ENCODE measurements at regions not wholly inside any gene's neighbourhood (a gene's known extent, or its start where the extent isn't known, plus 50 kb on each side); places are given as distances from the start of the nearest gene placed in this dataset.

- DNase-seq, result no peak
- Histone ChIP-seq H3K9me3 (no peaks in the 10 kb centered on the region), H3K27me3 (no peaks in the 10 kb centered on the region), H3K4me1 (peaks cover 0 to 65% (median 11%) of the 10 kb centered on the region in 4 donors), H3K36me3 (no peaks in the 10 kb centered on the region), H3K27ac (no peak overlapping the region), H3K4me3 (no peak overlapping the region)
- intact Hi-C loops (cut with DNase I; ENCODE audit: low total_unique reads), result no loop called here
- TF ChIP-seq CTCF (IDR thresholded peaks at IDR 0.05), result no peak
These were observed 82.1 kb downstream of the MPP7 start for GRCh38 chr10:28220811-28221210.

- no peaks in the 10 kb centered on the region for H3K9me3 ChIP-seq
- no peak overlapping the region for H3K4me3 ChIP-seq
- intact Hi-C loops (cut with DNase I; ENCODE audit: low total_unique reads), result no loop called here
- no peak for DNase-seq
- no peak for TF ChIP-seq CTCF (IDR thresholded peaks at IDR 0.05)
- no peaks in the 10 kb centered on the region for H3K27me3 ChIP-seq
- no peak overlapping the region for H3K27ac ChIP-seq
- peaks cover 0 to 79% (median 13%) of the 10 kb centered on the region in 4 donors for H3K4me1 ChIP-seq
- no peaks in the 10 kb centered on the region for H3K36me3 ChIP-seq
These were observed 83.6 kb downstream of the MPP7 start for GRCh38 chr10:28219251-28219650.

GRCh38 chr10:28217848-28218247 is 85.0 kb downstream of the MPP7 start:
- Histone ChIP-seq H3K4me1 (peaks cover 0 to 83% (median 13%) of the 10 kb centered on the region in 4 donors), H3K27ac (no peak overlapping the region), H3K9me3 (no peaks in the 10 kb centered on the region), H3K27me3 (no peaks in the 10 kb centered on the region), H3K36me3 (no peaks in the 10 kb centered on the region), H3K4me3 (peak overlapping the region in 1 of 2 donors; percentile 8)
- no peak for TF ChIP-seq CTCF (IDR thresholded peaks at IDR 0.05)
- intact Hi-C loops (cut with DNase I; ENCODE audit: low total_unique reads), result no loop called here
- no peak for DNase-seq

GRCh38 chr10:28215930-28216329 is 86.9 kb downstream of the MPP7 start:
- no peaks in the 10 kb centered on the region for H3K9me3 ChIP-seq
- intact Hi-C loops (cut with DNase I; ENCODE audit: low total_unique reads), result no loop called here
- no peak overlapping the region for H3K27ac ChIP-seq
- DNase-seq, result no peak
- no peaks in the 10 kb centered on the region for H3K36me3 ChIP-seq
- no peak overlapping the region for H3K4me3 ChIP-seq
- peaks cover 0 to 70% (median 13%) of the 10 kb centered on the region in 4 donors for H3K4me1 ChIP-seq
- H3K27me3 ChIP-seq, result no peaks in the 10 kb centered on the region
- no peak for TF ChIP-seq CTCF (IDR thresholded peaks at IDR 0.05)

GRCh38 chr10:28214219-28214618 is 88.6 kb downstream of the MPP7 start:
- no peak overlapping the region for H3K27ac ChIP-seq
- no peaks in the 10 kb centered on the region for H3K27me3 ChIP-seq
- peaks cover 0 to 53% (median 13%) of the 10 kb centered on the region in 4 donors for H3K4me1 ChIP-seq
- no peak for TF ChIP-seq CTCF (IDR thresholded peaks at IDR 0.05)
- no peak overlapping the region for H3K4me3 ChIP-seq
- H3K36me3 ChIP-seq, result no peaks in the 10 kb centered on the region
- H3K9me3 ChIP-seq, result no peaks in the 10 kb centered on the region
- DNase-seq, result no peak
- intact Hi-C loops (cut with DNase I; ENCODE audit: low total_unique reads), result no loop called here

- intact Hi-C loops (cut with DNase I; ENCODE audit: low total_unique reads), result no loop called here
- H3K27me3 ChIP-seq, result no peaks in the 10 kb centered on the region
- H3K36me3 ChIP-seq, result peaks cover 0 to 4% (median 0%) of the 10 kb centered on the region in 3 donors
- no peak overlapping the region for H3K4me3 ChIP-seq
- no peak overlapping the region for H3K27ac ChIP-seq
- no peak for TF ChIP-seq CTCF (IDR thresholded peaks at IDR 0.05)
- DNase-seq, result no peak
- peaks cover 0 to 28% (median 2%) of the 10 kb centered on the region in 4 donors for H3K4me1 ChIP-seq
- peaks cover 0 to 15% (median 0%) of the 10 kb centered on the region in 3 donors for H3K9me3 ChIP-seq
These were observed 91.1 kb downstream of the MPP7 start for GRCh38 chr10:28211759-28212158.
